Liver (tissue), 8 donors: ENCODE measurements at regions not wholly inside any gene's neighbourhood (a gene's known extent, or its start where the extent isn't known, plus 50 kb on each side); places are given as distances from the start of the nearest gene placed in this dataset.

Source experiments
- DNase-seq: peaks from one replicate; pipeline ENCODE4 v3.0.0-alpha.2; 2017; ENCODE audit warnings: low spot score
- H3K27ac ChIP-seq, 2 donors: one replicate each; pipeline ENCODE4 v1.7.0; 2013; ENCODE audit warnings: inconsistent platforms in 2 of 2, low read length in 2 of 2, control low read depth in 1 of 2, low read depth in 1 of 2, mild to moderate bottlenecking in 1 of 2
- H3K27me3 ChIP-seq, 4 donors: one replicate each; pipeline versions ENCODE4 v1.6.1 to v1.7.0; 2013; ENCODE audit warnings: low read length in 3 of 4, inconsistent platforms in 1 of 4, mild to moderate bottlenecking in 1 of 4, moderate library complexity in 1 of 4; ENCODE audit not compliant: control insufficient read depth in 4 of 4, insufficient read depth in 4 of 4
- H3K36me3 ChIP-seq, 4 donors: one replicate each; pipeline versions ENCODE4 v1.6.1 to v1.7.0; 2013; ENCODE audit warnings: low read length in 3 of 4, mild to moderate bottlenecking in 3 of 4, low read depth in 1 of 4, moderate library complexity in 1 of 4; ENCODE audit not compliant: control insufficient read depth in 4 of 4, insufficient read depth in 3 of 4
- H3K4me1 ChIP-seq, 4 donors: one replicate each; pipeline versions ENCODE4 v1.6.1 to v1.7.0; 2013; ENCODE audit warnings: low read length in 3 of 4, mild to moderate bottlenecking in 3 of 4, moderate library complexity in 1 of 4; ENCODE audit not compliant: control insufficient read depth in 4 of 4, insufficient read depth in 4 of 4
- H3K4me3 ChIP-seq, 3 donors: one replicate each; pipeline versions ENCODE4 v1.6.1 to v1.7.0; 2013; ENCODE audit warnings: low read length in 3 of 3, control low read depth in 1 of 3, low read depth in 1 of 3, mild to moderate bottlenecking in 1 of 3
- H3K9ac ChIP-seq, 2 donors: one replicate each; pipeline ENCODE4 v1.7.0; 2013; ENCODE audit warnings: low read length in 2 of 2, mild to moderate bottlenecking in 2 of 2, moderate library complexity in 2 of 2, control low read depth in 1 of 2, low read depth in 1 of 2
- H3K9me3 ChIP-seq, 4 donors: one replicate each; pipeline versions ENCODE4 v1.6.1 to v1.7.0; 2013; ENCODE audit warnings: low read length in 3 of 4; ENCODE audit not compliant: control insufficient read depth in 4 of 4
- ATF3 ChIP-seq: IDR thresholded peaks from 2 replicates; pipeline ENCODE4 v1.6.1; 2016; ENCODE audit warnings: antibody characterized with exemption
- CTCF ChIP-seq: fragments of 150-350 bp; IDR thresholded peaks from 2 replicates; pipeline ENCODE4 v1.5.1; 2017; ENCODE audit warnings: improper control_type of control experiment, low read depth, low read length; ENCODE audit not compliant: missing input control
- EGR1 ChIP-seq, 2 donors: IDR thresholded peaks; 2 replicates each; pipeline ENCODE4 v1.6.1; 2016 to 2018; ENCODE audit warnings: antibody characterized with exemption in 2 of 2, low read depth in 2 of 2
- FOXA1 ChIP-seq: IDR thresholded peaks from 2 replicates; pipeline ENCODE4 v1.6.1; 2016; ENCODE audit warnings: antibody characterized with exemption
- FOXA2 ChIP-seq: IDR thresholded peaks from 2 replicates; pipeline ENCODE4 v1.6.1; 2016; ENCODE audit warnings: antibody characterized with exemption
- GABPA ChIP-seq, 2 donors: IDR thresholded peaks in 1 of 2; conservative IDR thresholded peaks in 1 of 2; 2 replicates each; pipeline ENCODE4 v1.6.1; 2016; ENCODE audit warnings: antibody characterized with exemption in 2 of 2, mild to moderate bottlenecking in 1 of 2, moderate library complexity in 1 of 2
- HNF4A ChIP-seq, 2 donors: conservative IDR thresholded peaks; 2 replicates each; pipeline ENCODE4 v1.6.1; 2016; ENCODE audit warnings: antibody characterized with exemption in 2 of 2, mild to moderate bottlenecking in 2 of 2
- HNF4G ChIP-seq: IDR thresholded peaks from 2 replicates; pipeline ENCODE4 v1.6.1; 2016; ENCODE audit warnings: antibody characterized with exemption
- JUND ChIP-seq, 2 donors: IDR thresholded peaks; 2 replicates each; pipeline ENCODE4 v1.6.1; 2016; ENCODE audit warnings: antibody characterized with exemption in 2 of 2
- MAX ChIP-seq: IDR thresholded peaks from 2 replicates; pipeline ENCODE4 v1.6.1; 2016; ENCODE audit warnings: antibody characterized with exemption
- NR2F2 ChIP-seq: IDR thresholded peaks from 2 replicates; pipeline ENCODE4 v1.6.1; 2016; ENCODE audit warnings: antibody characterized with exemption
- RAD21 ChIP-seq, 2 donors: IDR thresholded peaks; 2 replicates each; pipeline ENCODE4 v1.6.1; 2016; ENCODE audit warnings: antibody characterized with exemption in 2 of 2, mild to moderate bottlenecking in 2 of 2
- REST ChIP-seq: IDR thresholded peaks from 2 replicates; pipeline ENCODE4 v1.6.1; 2016; ENCODE audit warnings: antibody characterized with exemption, mild to moderate bottlenecking
- RXRA ChIP-seq, 2 donors: IDR thresholded peaks; 2 replicates each; pipeline ENCODE4 v1.6.1; 2017 to 2018; ENCODE audit warnings: antibody characterized with exemption in 2 of 2, mild to moderate bottlenecking in 1 of 2
- SP1 ChIP-seq: IDR thresholded peaks from 2 replicates; pipeline ENCODE4 v1.6.1; 2018; ENCODE audit warnings: antibody characterized with exemption, mild to moderate bottlenecking
- TAF1 ChIP-seq: conservative IDR thresholded peaks from 2 replicates; pipeline ENCODE4 v1.6.1; 2016; ENCODE audit warnings: antibody characterized with exemption, mild to moderate bottlenecking
- YY1 ChIP-seq: IDR thresholded peaks from 2 replicates; pipeline ENCODE4 v1.6.1; 2016; ENCODE audit warnings: antibody characterized with exemption, mild to moderate bottlenecking
- ZBTB33 ChIP-seq: IDR thresholded peaks from 2 replicates; pipeline ENCODE4 v1.6.1; 2016; ENCODE audit warnings: antibody characterized with exemption
- WGBS: extraction: QIAGEN DNeasy Blood & Tissue Kit; methylation state at CpG from one replicate; pipeline ENCODE4 v1.1.7; 2013; 5-methylcytosine and 5-hydroxymethylcytosine counted together
- donor health status: healthy.
- donor health status: healthy.
- donor health status: healthy.
- donor health status: healthy.
- donor health status: healthy.

- H3K4me3 ChIP-seq: no peak overlapping the region
- H3K9me3 ChIP-seq: no peaks in the 10 kb centered on the region
- H3K27ac ChIP-seq: no peak overlapping the region
- no peaks in the 10 kb centered on the region for H3K27me3 ChIP-seq
- 72% methylated on average over 6 of the region's 6 CpGs for WGBS
- no peak for DNase-seq
- TF ChIP-seq HNF4G (no peak), REST (no peak), HNF4A (conservative IDR thresholded peaks at IDR 0.05) (no peak)
- no peaks in the 10 kb centered on the region for H3K4me1 ChIP-seq
- no peak overlapping the region for H3K9ac ChIP-seq
- H3K36me3 ChIP-seq: no peaks in the 10 kb centered on the region
These were observed 79.0 kb downstream of the TMX1 start for GRCh38 chr14:51318813-51319597.

GRCh38 chr14:51321036-51321435 lies 81.0 kb downstream of the TMX1 start:
- TF ChIP-seq HNF4A (conservative IDR thresholded peaks at IDR 0.05) (no peak), YY1 (no peak), ATF3 (no peak), CTCF (no peak), JUND (IDR thresholded peaks at IDR 0.05) (no peak), RAD21 (IDR thresholded peaks at IDR 0.05) (no peak), EGR1 (IDR thresholded peaks at IDR 0.05; ENCODE audit: low read depth in 2 of 2) (no peak), MAX (no peak), GABPA (IDR thresholded peaks at IDR 0.05 in 1 of 2, conservative IDR thresholded peaks at IDR 0.05 in 1 of 2) (no peak), NR2F2 (no peak), ZBTB33 (no peak), RXRA (IDR thresholded peaks at IDR 0.05) (no peak), FOXA2 (no peak), REST (no peak), TAF1 (no peak), FOXA1 (no peak), SP1 (no peak), HNF4G (no peak)
- Histone ChIP-seq H3K9ac (no peak overlapping the region), H3K36me3 (no peaks in the 10 kb centered on the region), H3K27ac (no peak overlapping the region), H3K4me1 (no peaks in the 10 kb centered on the region), H3K4me3 (no peak overlapping the region), H3K27me3 (no peaks in the 10 kb centered on the region), H3K9me3 (no peaks in the 10 kb centered on the region)
- WGBS: 81% methylated on average over 3 of the region's 3 CpGs
- DNase-seq: no peak
